ENCODE measurements at regions not wholly inside any gene's neighbourhood (a gene's known extent, or its start where the extent isn't known, plus 50 kb on each side); places are given as distances from the start of the nearest gene placed in this dataset.

GRCh38 chr14:50012644-50013043 lies 103.7 kb downstream of the VCPKMT start:
- TF ChIP-seq CREB5 (CRISPR knock-in tag; IDR thresholded peaks at IDR 0.05; ENCODE audit: low read depth), result no peak
- TF ChIP-seq BACH2 (CRISPR knock-in tag; IDR thresholded peaks at IDR 0.05; ENCODE audit: borderline replicate concordance), result no peak
- TF ChIP-seq PATZ1 (CRISPR knock-in tag; IDR thresholded peaks at IDR 0.05; ENCODE audit: borderline replicate concordance), result no peak
- TF ChIP-seq SNAI2 (CRISPR knock-in tag; IDR thresholded peaks at IDR 0.05), result no peak
- TF ChIP-seq CSDC2 (CRISPR knock-in tag; IDR thresholded peaks at IDR 0.05), result no peak
- no peak for TF ChIP-seq ZNF70 (CRISPR knock-in tag; IDR thresholded peaks at IDR 0.05)
- no peak for TF ChIP-seq ESRRG (CRISPR knock-in tag; IDR thresholded peaks at IDR 0.05)
- TF ChIP-seq ARNTL (CRISPR knock-in tag; IDR thresholded peaks at IDR 0.05; ENCODE audit: borderline replicate concordance, low read depth), result no peak
- TF ChIP-seq RARB (CRISPR knock-in tag; IDR thresholded peaks at IDR 0.05), result no peak
- no peak for TF ChIP-seq TCF4 (CRISPR knock-in tag; IDR thresholded peaks at IDR 0.05; ENCODE audit: borderline replicate concordance)
- no peak for TF ChIP-seq ZFP30 (CRISPR knock-in tag; IDR thresholded peaks at IDR 0.05)
- no peak for TF ChIP-seq OSR1 (CRISPR knock-in tag; IDR thresholded peaks at IDR 0.05)
- no peak for TF ChIP-seq ZC3H10 (CRISPR knock-in tag; IDR thresholded peaks at IDR 0.05)
